Heart left ventricle (tissue), 16 donors: ENCODE measurements at regions not wholly inside any gene's neighbourhood (a gene's known extent, or its start where the extent isn't known, plus 50 kb on each side); places are given as distances from the start of the nearest gene placed in this dataset.

ENCODE experiments used
- ATAC-seq, 4 donors: fragments of 200-7000 bp; cut with Tn5 transposase; one replicate each; pipeline ENCODE4 v1.9.1; 2020 to 2022; ENCODE audit warnings: moderate library complexity in 4 of 4, mild to moderate bottlenecking in 3 of 4, moderate number of reproducible peaks in 1 of 4
- DNase-seq, 5 donors: peaks; one replicate each; pipeline ENCODE4 v3.0.0-alpha.2; 2020
- H3K27ac ChIP-seq, 12 donors: fragments of 200-600 bp; sonication (generic) in 4 of 12; one replicate each; pipeline versions ENCODE4 v1.5.0 to v1.8.0; 2016 to 2022; ENCODE audit warnings: mild to moderate bottlenecking in 2 of 12
- H3K27me3 ChIP-seq, 9 donors: fragments of 200-600 bp; sonication (generic) in 2 of 9; one replicate each; pipeline versions ENCODE4 v1.5.1 to v1.8.0; 2016 to 2022; ENCODE audit warnings: mild to moderate bottlenecking in 3 of 9
- H3K36me3 ChIP-seq, 9 donors: fragments of 200-600 bp; sonication (generic) in 2 of 9; one replicate each; pipeline versions ENCODE4 v1.5.0 to v1.8.0; 2018 to 2022; ENCODE audit warnings: mild to moderate bottlenecking in 2 of 9
- H3K4me1 ChIP-seq, 12 donors: fragments of 200-600 bp; sonication (generic) in 4 of 12; one replicate each; pipeline versions ENCODE4 v1.5.0 to v1.8.0; 2016 to 2022; ENCODE audit warnings: mild to moderate bottlenecking in 3 of 12
- H3K4me3 ChIP-seq, 12 donors: fragments of 200-600 bp; sonication (generic) in 4 of 12; one replicate each; pipeline versions ENCODE4 v1.5.0 to v1.8.0; 2017 to 2022; ENCODE audit warnings: mild to moderate bottlenecking in 9 of 12, moderate library complexity in 4 of 12
- H3K9me3 ChIP-seq, 12 donors: fragments of 200-600 bp; sonication (generic) in 4 of 12; one replicate each; pipeline versions ENCODE4 v1.5.0 to v1.8.0; 2016 to 2022; ENCODE audit warnings: mild to moderate bottlenecking in 1 of 12
- POLR2A ChIP-seq, 2 donors: fragments of 450-650 bp; IDR thresholded peaks; one replicate each; pipeline ENCODE4 v1.6.1; 2017; ENCODE audit warnings: antibody characterized with exemption in 2 of 2, mild to moderate bottlenecking in 2 of 2, moderate library complexity in 2 of 2
- WGBS, 4 donors: extraction: QIAGEN DNeasy Blood & Tissue Kit in 2 of 4; methylation state at CpG; one replicate each; pipeline versions ENCODE4 v1.1.5 to v1.1.7; 2013 to 2018; 5-methylcytosine and 5-hydroxymethylcytosine counted together
- intact Hi-C, 10 donors: fragments of 100-400 bp; cut with DNase I; formaldehyde crosslinking; loops; one replicate each; pipeline versions ENCODE4 v1.11.1 to v1.14.2; 2022
- TF ChIP-seq, protein P1 (sequence below), 12 donors: fragments of 200-600 bp; sonication (generic) in 4 of 12; IDR thresholded peaks; one replicate each; pipeline versions ENCODE4 v1.5.0 to v1.8.0; 2018 to 2022; ENCODE audit warnings: antibody characterized with exemption in 12 of 12, mild to moderate bottlenecking in 5 of 12
- donor health status: ischemic (EF 13 %, LVEDD 7.1; RV severe dilation, severe dysfunction).
- donor health status: healthy with polysubstance abuse.
- donor health status: DM: no; HTN: yes; CAD: no.
- donor health status: DM: no; HTN: no; CAD: no.
- donor health status: ischemic (EF 25% LVEDD 6.9; RV normal size, moderate dysfunction).
- donor health status: ischemic (EF 25% LVEDD 5.7; RV mildly dilated, moderate dysfunction).
- donor health status: healthy.
- donor health status: DM: yes; HTN: yes; CAD: no.
- donor health status: ischemic (EF 35%, LVEDD 5.7; RV mildly dilated, moderate dysfunction).
- donor health status: nonischemic (EF 11% LVEDD 7.7; RV severe dilation, severe dysfunction).
- donor health status: DM: yes; HTN: yes; CAD: no.
- donor health status: PGD.
- donor health status: ischemic (EF 29% LVEDD 5.4; RV normal size, mild dysfunction).
- donor health status: nonischemic (EF 23%, LVEDD 6.1; RV moderate dilation, normal function).

- DNase-seq (no peak), ATAC-seq (no peak)
- no peaks in the 10 kb centered on the region for H3K27me3 ChIP-seq
- H3K9me3 ChIP-seq = no peaks in the 10 kb centered on the region
- 95 to 100% (median 96%) methylated on average over 1 of the region's 1 CpG for WGBS, 4 donors
- intact Hi-C loops = no loop called here
- H3K4me3 ChIP-seq = no peak overlapping the region
- H3K4me1 ChIP-seq = no peaks in the 10 kb centered on the region
- H3K27ac ChIP-seq = no peak overlapping the region
- no peak for TF ChIP-seq POLR2A (IDR thresholded peaks at IDR 0.05)
- TF ChIP-seq, protein P1, sequence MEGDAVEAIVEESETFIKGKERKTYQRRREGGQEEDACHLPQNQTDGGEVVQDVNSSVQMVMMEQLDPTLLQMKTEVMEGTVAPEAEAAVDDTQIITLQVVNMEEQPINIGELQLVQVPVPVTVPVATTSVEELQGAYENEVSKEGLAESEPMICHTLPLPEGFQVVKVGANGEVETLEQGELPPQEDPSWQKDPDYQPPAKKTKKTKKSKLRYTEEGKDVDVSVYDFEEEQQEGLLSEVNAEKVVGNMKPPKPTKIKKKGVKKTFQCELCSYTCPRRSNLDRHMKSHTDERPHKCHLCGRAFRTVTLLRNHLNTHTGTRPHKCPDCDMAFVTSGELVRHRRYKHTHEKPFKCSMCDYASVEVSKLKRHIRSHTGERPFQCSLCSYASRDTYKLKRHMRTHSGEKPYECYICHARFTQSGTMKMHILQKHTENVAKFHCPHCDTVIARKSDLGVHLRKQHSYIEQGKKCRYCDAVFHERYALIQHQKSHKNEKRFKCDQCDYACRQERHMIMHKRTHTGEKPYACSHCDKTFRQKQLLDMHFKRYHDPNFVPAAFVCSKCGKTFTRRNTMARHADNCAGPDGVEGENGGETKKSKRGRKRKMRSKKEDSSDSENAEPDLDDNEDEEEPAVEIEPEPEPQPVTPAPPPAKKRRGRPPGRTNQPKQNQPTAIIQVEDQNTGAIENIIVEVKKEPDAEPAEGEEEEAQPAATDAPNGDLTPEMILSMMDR (IDR thresholded peaks at IDR 0.05) = no peak
- no peaks in the 10 kb centered on the region for H3K36me3 ChIP-seq
These were observed 276.6 kb upstream of the NAV3 start for GRCh38 chr12:77553976-77554619.

GRCh38 chr12:77549383-77550128 is 281.1 kb upstream of the NAV3 start:
- intact Hi-C loops = no loop called here
- Histone ChIP-seq H3K4me1 (no peaks in the 10 kb centered on the region), H3K9me3 (peaks cover 0 to 4% (median 0%) of the 10 kb centered on the region in 12 donors), H3K36me3 (no peaks in the 10 kb centered on the region), H3K4me3 (no peak overlapping the region), H3K27me3 (no peaks in the 10 kb centered on the region), H3K27ac (no peak overlapping the region)
- no peak for TF ChIP-seq POLR2A (IDR thresholded peaks at IDR 0.05)
- TF ChIP-seq, protein P1 (IDR thresholded peaks at IDR 0.05) = no peak
- ATAC-seq (no peak), DNase-seq (no peak)
- 72 to 92% (median 82%) methylated on average over 3 of the region's 3 CpGs for WGBS, 4 donors

- Histone ChIP-seq H3K27ac (no peak overlapping the region), H3K27me3 (no peaks in the 10 kb centered on the region), H3K36me3 (no peaks in the 10 kb centered on the region), H3K4me1 (no peaks in the 10 kb centered on the region), H3K9me3 (peaks cover 0 to 10% (median 0%) of the 10 kb centered on the region in 12 donors), H3K4me3 (no peak overlapping the region)
- WGBS, 4 donors = 89 to 98% (median 91%) methylated on average over 1 of the region's 1 CpG
- TF ChIP-seq, protein P1 (IDR thresholded peaks at IDR 0.05) = no peak
- TF ChIP-seq POLR2A (IDR thresholded peaks at IDR 0.05) = no peak
- DNase-seq (no peak), ATAC-seq (no peak)
- intact Hi-C loops = no loop called here
These were observed 281.9 kb upstream of the NAV3 start for GRCh38 chr12:77548797-77549196.

GRCh38 chr12:77540097-77540496 is 290.6 kb upstream of the NAV3 start:
- TF ChIP-seq, protein P1 (IDR thresholded peaks at IDR 0.05) = no peak
- TF ChIP-seq POLR2A (IDR thresholded peaks at IDR 0.05) = no peak
- peaks cover 0 to 10% (median 0%) of the 10 kb centered on the region in 12 donors for H3K9me3 ChIP-seq
- intact Hi-C loops = no loop called here
- H3K36me3 ChIP-seq = no peaks in the 10 kb centered on the region
- ATAC-seq (no peak), DNase-seq (no peak)
- 58 to 63% (median 62%) methylated on average over 2 of the region's 2 CpGs for WGBS, 4 donors
- no peaks in the 10 kb centered on the region for H3K27me3 ChIP-seq
- no peak overlapping the region for H3K27ac ChIP-seq
- no peaks in the 10 kb centered on the region for H3K4me1 ChIP-seq
- H3K4me3 ChIP-seq = no peak overlapping the region
